ENCODE measurements at regions not wholly inside any gene's neighbourhood (a gene's known extent, or its start where the extent isn't known, plus 50 kb on each side); places are given as distances from the start of the nearest gene placed in this dataset.

DNA sequence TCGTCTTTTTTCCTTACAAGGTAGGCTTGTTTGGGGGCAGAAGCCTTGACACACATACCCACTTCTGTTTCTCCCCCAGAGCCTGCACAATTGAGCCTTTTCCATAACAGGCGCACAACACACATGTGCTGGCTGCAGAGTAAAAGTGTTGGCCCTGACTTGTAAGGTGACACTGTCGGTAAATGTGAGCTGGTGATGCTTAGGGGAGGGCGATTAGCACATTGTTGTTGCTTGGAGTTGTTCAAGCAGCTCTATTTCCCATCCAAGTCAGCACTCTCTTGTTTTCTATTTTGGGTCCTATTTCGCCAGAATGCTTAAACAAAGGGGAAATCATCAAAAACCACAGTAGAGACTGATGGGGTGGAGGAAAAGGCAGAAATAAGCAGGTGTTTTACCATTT, 51.9 kb upstream of the PTPRJ start:
- TF ChIP-seq, protein P1, sequence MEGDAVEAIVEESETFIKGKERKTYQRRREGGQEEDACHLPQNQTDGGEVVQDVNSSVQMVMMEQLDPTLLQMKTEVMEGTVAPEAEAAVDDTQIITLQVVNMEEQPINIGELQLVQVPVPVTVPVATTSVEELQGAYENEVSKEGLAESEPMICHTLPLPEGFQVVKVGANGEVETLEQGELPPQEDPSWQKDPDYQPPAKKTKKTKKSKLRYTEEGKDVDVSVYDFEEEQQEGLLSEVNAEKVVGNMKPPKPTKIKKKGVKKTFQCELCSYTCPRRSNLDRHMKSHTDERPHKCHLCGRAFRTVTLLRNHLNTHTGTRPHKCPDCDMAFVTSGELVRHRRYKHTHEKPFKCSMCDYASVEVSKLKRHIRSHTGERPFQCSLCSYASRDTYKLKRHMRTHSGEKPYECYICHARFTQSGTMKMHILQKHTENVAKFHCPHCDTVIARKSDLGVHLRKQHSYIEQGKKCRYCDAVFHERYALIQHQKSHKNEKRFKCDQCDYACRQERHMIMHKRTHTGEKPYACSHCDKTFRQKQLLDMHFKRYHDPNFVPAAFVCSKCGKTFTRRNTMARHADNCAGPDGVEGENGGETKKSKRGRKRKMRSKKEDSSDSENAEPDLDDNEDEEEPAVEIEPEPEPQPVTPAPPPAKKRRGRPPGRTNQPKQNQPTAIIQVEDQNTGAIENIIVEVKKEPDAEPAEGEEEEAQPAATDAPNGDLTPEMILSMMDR (IDR thresholded peaks at IDR 0.05): no peak
- no peak for TF ChIP-seq POLR2A (IDR thresholded peaks at IDR 0.05)
